Spinal cord (tissue), 9 donors: ENCODE measurements at regions not wholly inside any gene's neighbourhood (a gene's known extent, or its start where the extent isn't known, plus 50 kb on each side); places are given as distances from the start of the nearest gene placed in this dataset.

Experiments
- DNase-seq, 6 donors: peaks; one replicate each; pipeline versions ENCODE4 v3.0.0 to v3.0.0-alpha.2; 2013 to 2015; ENCODE audit warnings: low spot score in 6 of 6, low read depth in 4 of 6
- H3K27ac ChIP-seq: one replicate; pipeline ENCODE4 v1.5.1; 2013; ENCODE audit warnings: low read depth, low read length, control low read depth
- H3K27me3 ChIP-seq: one replicate; pipeline ENCODE4 v1.6.1; 2013; ENCODE audit warnings: low read length; ENCODE audit not compliant: control insufficient read depth, insufficient read depth
- H3K36me3 ChIP-seq: one replicate; pipeline ENCODE4 v1.6.1; 2013; ENCODE audit warnings: low read length; ENCODE audit not compliant: control insufficient read depth, insufficient read depth
- H3K4me1 ChIP-seq: one replicate; pipeline ENCODE4 v1.6.1; 2013; ENCODE audit warnings: low read length; ENCODE audit not compliant: control insufficient read depth, insufficient read depth
- H3K4me3 ChIP-seq: one replicate; pipeline ENCODE4 v1.5.1; 2013; ENCODE audit warnings: low read depth, low read length, control low read depth
- H3K9me3 ChIP-seq: one replicate; pipeline ENCODE4 v1.6.1; 2013; ENCODE audit warnings: low read length; ENCODE audit not compliant: control insufficient read depth, insufficient read depth
- WGBS: methylation state at CpG from one replicate; pipeline ENCODE4 v1.1.5; 2013; ENCODE audit warnings: missing lambda C conversion rate; ENCODE audit not compliant: insufficient coverage; 5-methylcytosine and 5-hydroxymethylcytosine counted together
- donor health status: healthy.

- Histone ChIP-seq H3K27ac (no peak overlapping the region), H3K27me3 (no peaks in the 10 kb centered on the region), H3K36me3 (no peaks in the 10 kb centered on the region), H3K4me1 (no peaks in the 10 kb centered on the region), H3K4me3 (no peak overlapping the region), H3K9me3 (no peaks in the 10 kb centered on the region)
- no CpG with 5 or more reads among the region's 2 CpGs for WGBS
- DNase-seq, result no peak
These were observed 446.3 kb upstream of the MAF start for GRCh38 chr16:80046848-80047247.

GRCh38 chr16:80046261-80046660, 445.7 kb upstream of the MAF start:
- no peak overlapping the region for H3K4me3 ChIP-seq
- DNase-seq, result peak in 1 of 6 donors; percentile 67
- H3K9me3 ChIP-seq, result no peaks in the 10 kb centered on the region
- WGBS, result no CpG with 5 or more reads among the region's 3 CpGs
- no peaks in the 10 kb centered on the region for H3K27me3 ChIP-seq
- no peak overlapping the region for H3K27ac ChIP-seq
- no peaks in the 10 kb centered on the region for H3K4me1 ChIP-seq
- H3K36me3 ChIP-seq, result no peaks in the 10 kb centered on the region

- Histone ChIP-seq H3K27ac (no peak overlapping the region), H3K36me3 (no peaks in the 10 kb centered on the region), H3K27me3 (no peaks in the 10 kb centered on the region), H3K9me3 (no peaks in the 10 kb centered on the region), H3K4me1 (peaks cover 2% of the 10 kb centered on the region), H3K4me3 (no peak overlapping the region)
- peak in 4 of 6 donors; percentile 17 to 85 (median 50) for DNase-seq
- 20% methylated on average over 4 of the region's 8 CpGs for WGBS
These were observed 445.3 kb upstream of the MAF start for GRCh38 chr16:80045861-80046260.

GRCh38 chr16:80041410-80041809, 440.9 kb upstream of the MAF start:
- H3K36me3 ChIP-seq, result no peaks in the 10 kb centered on the region
- DNase-seq, result peak in 1 of 6 donors; percentile 62
- WGBS, result 67% methylated on average over 2 of the region's 2 CpGs
- H3K27ac ChIP-seq, result no peak overlapping the region
- H3K4me1 ChIP-seq, result peaks cover 4% of the 10 kb centered on the region
- H3K4me3 ChIP-seq, result no peak overlapping the region
- H3K27me3 ChIP-seq, result no peaks in the 10 kb centered on the region
- H3K9me3 ChIP-seq, result no peaks in the 10 kb centered on the region

- WGBS, result 71% methylated on average over 2 of the region's 3 CpGs
- Histone ChIP-seq H3K27me3 (no peaks in the 10 kb centered on the region), H3K4me3 (no peak overlapping the region), H3K27ac (no peak overlapping the region), H3K36me3 (no peaks in the 10 kb centered on the region), H3K4me1 (peaks cover 4% of the 10 kb centered on the region), H3K9me3 (no peaks in the 10 kb centered on the region)
- DNase-seq, result no peak
These were observed 440.3 kb upstream of the MAF start for GRCh38 chr16:80040814-80041213.

GRCh38 chr16:80040413-80040812, 439.9 kb upstream of the MAF start:
- no peak overlapping the region for H3K27ac ChIP-seq
- no peak overlapping the region for H3K4me3 ChIP-seq
- no peaks in the 10 kb centered on the region for H3K9me3 ChIP-seq
- DNase-seq, result no peak
- H3K27me3 ChIP-seq, result no peaks in the 10 kb centered on the region
- peaks cover 4% of the 10 kb centered on the region for H3K4me1 ChIP-seq
- no peaks in the 10 kb centered on the region for H3K36me3 ChIP-seq

GRCh38 chr16:80039777-80040176, 439.2 kb upstream of the MAF start:
- H3K27me3 ChIP-seq, result no peaks in the 10 kb centered on the region
- H3K27ac ChIP-seq, result no peak overlapping the region
- DNase-seq, result no peak
- H3K4me1 ChIP-seq, result peaks cover 4% of the 10 kb centered on the region
- 100% methylated on average over 1 of the region's 2 CpGs for WGBS
- no peaks in the 10 kb centered on the region for H3K36me3 ChIP-seq
- no peak overlapping the region for H3K4me3 ChIP-seq
- H3K9me3 ChIP-seq, result no peaks in the 10 kb centered on the region

- H3K9me3 ChIP-seq, result no peaks in the 10 kb centered on the region
- DNase-seq, result no peak
- H3K4me3 ChIP-seq, result no peak overlapping the region
- H3K27me3 ChIP-seq, result no peaks in the 10 kb centered on the region
- H3K4me1 ChIP-seq, result peaks cover 4% of the 10 kb centered on the region
- H3K27ac ChIP-seq, result no peak overlapping the region
- WGBS, result 71% methylated on average over 4 of the region's 6 CpGs
- H3K36me3 ChIP-seq, result no peaks in the 10 kb centered on the region
These were observed 438.0 kb upstream of the MAF start for GRCh38 chr16:80038566-80038965.

- H3K4me3 ChIP-seq, result no peak overlapping the region
- no peaks in the 10 kb centered on the region for H3K9me3 ChIP-seq
- 70% methylated on average over 5 of the region's 8 CpGs for WGBS
These were observed 434.6 kb upstream of the MAF start for GRCh38 chr16:80034948-80035663.

GRCh38 chr16:80034469-80034826, 433.9 kb upstream of the MAF start:
- H3K9me3 ChIP-seq, result no peaks in the 10 kb centered on the region
- 100% methylated on average over 1 of the region's 4 CpGs for WGBS
- no peak overlapping the region for H3K27ac ChIP-seq
- H3K4me1 ChIP-seq, result no peaks in the 10 kb centered on the region
- no peak for DNase-seq
- no peaks in the 10 kb centered on the region for H3K27me3 ChIP-seq
- H3K4me3 ChIP-seq, result no peak overlapping the region
- H3K36me3 ChIP-seq, result no peaks in the 10 kb centered on the region

More at GRCh38 chr16:80034948-80035663, 434.6 kb upstream of the MAF start:
- no peak overlapping the region for H3K27ac ChIP-seq
- DNase-seq, result no peak
- H3K27me3 ChIP-seq, result no peaks in the 10 kb centered on the region
- no peaks in the 10 kb centered on the region for H3K4me1 ChIP-seq
- H3K36me3 ChIP-seq, result no peaks in the 10 kb centered on the region
